Bone marrow (tissue), 2 donors: ENCODE measurements at regions not wholly inside any gene's neighbourhood (a gene's known extent, or its start where the extent isn't known, plus 50 kb on each side); places are given as distances from the start of the nearest gene placed in this dataset.

Source experiments
- DNase-seq, 2 donors: peaks; one replicate each; lab custom pipeline; 2025; lab: John Stamatoyannopoulos, UW

DNA sequence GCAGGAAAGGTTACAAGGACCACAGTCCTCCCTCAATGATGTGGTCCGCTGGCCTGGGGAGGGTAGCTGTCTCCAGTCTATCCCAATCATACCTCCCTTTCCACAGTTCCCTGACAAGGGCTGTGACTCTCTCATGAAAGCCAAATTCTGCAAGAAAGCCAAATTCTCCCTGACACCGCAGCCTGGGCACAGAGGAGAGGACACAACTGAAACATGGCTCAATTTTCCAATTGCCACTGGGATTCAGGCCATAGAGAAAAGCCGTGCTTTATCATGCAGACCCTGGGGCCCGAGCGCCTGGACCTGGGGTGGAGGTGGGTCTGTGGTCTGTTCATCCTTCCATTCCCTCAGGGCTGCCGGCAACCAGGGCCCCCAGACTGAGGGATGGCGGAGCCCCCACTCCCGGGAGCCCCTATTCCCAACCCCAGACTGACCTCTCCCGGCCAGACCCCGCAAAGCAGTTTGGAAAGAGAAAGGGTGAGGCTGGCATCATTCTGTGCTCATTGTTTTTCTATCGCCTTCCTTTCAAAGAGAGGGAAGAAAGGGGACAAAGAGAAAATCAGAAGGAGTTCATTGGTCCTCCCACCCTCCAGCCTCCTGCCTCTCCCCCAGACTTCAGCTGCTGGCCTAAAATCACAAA lies 239.5 kb downstream of the BUD13 start:
- DNase-seq = no peak

DNA sequence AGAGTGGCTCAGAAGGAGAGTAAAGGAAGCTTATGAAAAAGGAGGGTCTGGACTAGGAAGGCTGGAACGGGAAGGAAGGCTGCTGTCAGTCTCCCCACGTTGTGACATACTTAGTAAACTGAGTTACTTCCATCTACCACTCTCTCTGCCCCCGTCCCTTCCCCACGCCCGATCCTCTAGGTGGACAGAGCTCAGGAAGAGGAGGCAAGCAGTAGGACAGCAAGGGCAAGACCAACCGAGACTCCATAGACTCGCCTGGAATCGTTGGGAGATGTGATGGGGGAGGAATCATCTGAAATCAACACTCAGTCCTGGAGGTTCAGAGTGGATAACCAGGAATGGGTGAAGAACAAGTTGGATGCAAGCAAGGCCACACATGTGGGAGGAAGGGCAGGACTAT lies 240.7 kb downstream of the BUD13 start:
- DNase-seq = no peak

DNA sequence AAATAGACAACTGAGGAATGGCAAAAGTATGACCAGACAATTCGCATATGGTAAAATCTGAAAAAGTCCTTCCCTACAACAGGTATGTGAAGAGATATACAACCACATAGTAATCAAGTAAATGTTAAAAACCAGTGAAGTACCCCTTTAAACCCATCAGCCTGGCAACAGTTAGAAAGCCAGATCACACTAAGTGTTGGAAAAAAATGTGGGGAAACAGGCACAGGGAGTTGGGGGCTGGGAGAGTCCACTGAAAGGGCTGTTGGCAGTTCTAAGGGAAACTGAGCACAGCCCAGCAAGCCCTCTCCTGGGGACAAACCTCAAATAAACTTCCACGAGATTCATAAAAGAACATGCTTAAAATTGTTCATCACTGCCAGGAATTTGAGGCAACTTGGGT lies 242.1 kb downstream of the BUD13 start:
- no peak for DNase-seq

DNA sequence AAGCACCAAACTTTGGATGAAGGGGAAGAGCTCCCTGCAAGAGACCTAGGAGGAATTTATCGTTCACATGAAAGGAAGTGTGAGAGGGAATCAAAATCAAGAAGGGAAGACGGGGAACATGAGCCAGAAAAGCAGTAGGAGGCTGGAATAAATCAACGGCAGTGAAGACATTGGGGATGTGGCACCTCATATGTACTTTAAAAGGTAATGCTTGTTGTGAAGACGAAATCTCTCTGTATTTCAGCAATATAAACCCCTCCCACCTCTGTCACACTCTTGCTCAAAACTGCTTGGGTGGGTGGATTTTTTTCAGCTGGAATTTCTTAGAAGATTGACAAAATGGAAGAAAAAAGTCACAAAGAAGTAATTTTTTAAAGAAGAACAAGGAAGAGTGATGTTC lies 243.5 kb downstream of the BUD13 start:
- no peak for DNase-seq

DNA sequence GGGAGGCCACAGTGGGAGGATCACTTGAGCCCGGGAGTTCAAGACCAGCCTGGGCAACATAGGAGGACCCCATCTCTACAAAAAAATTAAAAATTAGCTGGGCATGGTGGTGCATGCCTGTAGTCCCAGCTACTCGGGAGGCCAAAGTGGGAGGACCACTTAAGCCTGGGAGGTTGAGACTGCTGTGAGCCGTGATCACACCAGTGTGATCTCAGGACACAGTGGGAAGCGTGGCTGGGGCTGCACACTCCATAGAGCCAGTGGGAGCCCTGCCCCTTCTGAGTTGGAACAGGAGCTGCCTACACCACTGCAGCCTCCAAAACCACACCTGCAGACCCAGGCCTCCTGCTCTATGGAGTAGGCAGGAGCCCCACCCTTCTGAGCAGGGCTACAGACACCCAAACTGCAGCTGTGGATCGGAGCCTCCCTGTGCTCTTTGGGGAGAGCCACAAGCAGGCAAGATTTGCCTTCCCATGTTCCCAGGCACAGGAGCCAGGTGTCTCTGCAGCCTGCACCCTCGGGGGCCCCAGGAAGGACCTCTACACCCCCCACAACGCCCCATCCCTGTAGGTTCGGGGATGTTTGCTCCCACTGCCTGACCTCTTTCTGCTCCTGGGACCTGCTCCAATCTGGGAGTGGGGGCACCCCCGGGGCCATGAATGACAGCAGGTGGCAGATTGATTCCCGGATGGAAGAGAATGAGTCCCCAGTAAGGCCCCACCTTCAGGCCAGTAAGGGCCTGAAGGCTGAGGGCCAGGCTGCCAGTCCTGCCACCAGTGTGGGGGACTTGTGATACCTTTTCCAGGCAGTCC lies 245.4 kb downstream of the BUD13 start:
- no peak for DNase-seq

DNA sequence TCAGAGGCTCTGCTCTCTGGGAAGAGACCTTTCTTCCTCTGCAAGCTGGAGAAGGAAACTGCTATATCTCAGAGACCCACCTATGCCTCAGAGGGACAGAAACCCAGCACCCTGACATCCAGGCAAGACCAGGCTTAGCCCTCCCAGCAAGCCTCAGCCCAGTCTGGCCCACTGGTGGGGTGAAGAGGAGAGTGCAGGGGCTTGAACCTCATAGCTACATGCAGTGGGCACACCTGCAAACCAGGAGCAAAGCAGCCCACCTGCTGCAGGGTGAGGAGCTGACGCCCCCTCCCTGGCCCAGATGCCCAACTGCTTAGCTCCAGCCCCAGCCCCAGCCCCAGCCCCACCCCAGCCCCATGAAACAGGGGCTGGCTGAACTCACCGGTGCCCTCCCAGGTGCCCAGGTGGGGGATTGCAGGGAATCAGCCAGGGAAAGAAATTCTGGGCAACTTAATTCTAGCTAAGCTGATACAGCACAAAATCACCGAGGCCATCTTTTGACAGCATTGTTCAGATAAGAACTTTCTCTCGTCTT lies 246.8 kb downstream of the BUD13 start:
- no peak for DNase-seq

DNA sequence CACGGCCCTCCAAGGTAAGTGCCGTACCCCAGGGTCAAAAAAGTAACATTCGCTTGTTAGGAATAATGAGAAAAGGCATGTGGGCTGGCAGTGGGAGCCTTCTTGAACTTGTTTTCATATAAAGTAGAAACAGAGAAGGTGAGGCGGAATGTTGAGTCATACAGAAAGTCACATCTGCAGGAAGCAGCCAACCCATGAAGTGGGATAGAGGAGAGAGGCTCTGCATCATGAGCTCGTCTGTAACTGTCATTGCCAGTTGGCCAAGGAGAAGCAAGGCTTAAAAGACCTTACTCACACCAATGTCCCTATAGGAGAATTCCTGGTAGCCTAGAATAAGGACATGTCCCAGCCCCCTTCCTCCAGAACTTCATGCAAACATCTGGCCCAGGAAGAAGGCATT lies 253.3 kb downstream of the BUD13 start:
- no peak for DNase-seq

DNA sequence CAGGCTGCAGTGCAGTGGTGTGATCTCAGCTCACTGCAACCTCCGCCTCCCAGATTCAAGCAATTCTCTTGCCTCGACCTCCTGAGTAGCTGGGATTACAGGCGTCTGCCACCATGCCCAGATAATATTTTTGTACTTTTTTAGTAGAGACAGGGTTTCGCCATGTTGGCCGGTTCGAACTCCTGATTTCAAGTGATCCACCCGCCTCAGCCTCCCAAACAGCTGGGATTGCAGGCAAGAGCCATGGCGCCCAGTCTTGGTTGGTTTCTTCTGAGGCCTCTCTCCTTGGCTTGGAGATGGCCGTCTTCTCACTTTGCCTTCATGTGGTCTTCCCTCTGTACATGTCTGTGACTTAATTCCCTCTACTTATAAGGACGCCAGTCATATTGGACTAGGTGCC lies 254.6 kb downstream of the BUD13 start:
- no peak for DNase-seq

DNA sequence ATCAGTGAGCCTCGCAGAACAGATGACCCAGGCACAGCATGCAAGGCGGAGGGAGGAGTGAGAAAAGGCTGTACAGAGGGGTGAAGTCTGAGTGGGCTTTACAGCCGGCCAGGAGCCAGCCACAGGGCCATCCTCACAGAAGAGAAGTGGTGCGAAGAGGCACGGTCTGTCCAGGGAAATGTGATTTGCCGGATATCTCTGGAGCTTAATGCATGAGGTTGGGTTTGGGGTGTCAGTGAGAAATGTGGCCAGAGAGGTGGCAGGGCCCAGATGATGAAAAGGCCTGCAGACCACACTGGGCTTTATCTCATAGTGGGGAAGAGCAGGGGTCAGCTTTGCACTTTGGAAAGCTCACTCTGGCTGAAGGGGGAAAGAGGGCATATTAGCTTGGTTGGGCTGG lies 255.2 kb downstream of the BUD13 start:
- no peak for DNase-seq

DNA sequence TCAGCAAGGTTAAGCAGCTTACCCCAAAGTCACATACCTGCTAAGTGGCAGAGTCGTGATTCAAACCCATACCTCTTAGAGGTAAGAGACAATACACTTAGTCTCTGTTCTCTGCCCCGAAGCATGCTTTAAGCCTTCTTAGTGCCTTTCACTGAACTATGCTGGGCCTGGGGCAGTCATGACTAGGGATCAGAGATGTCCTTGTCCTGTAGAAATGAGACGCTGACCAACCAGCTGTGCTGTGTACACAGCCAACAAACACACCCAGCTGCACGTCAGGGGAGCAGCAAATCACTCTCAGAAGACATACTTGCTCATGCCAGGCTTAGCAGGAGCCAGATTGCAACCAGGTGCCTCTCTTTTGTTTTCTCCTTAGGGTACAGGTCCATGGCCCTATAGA lies 255.7 kb downstream of the BUD13 start:
- no peak for DNase-seq

DNA sequence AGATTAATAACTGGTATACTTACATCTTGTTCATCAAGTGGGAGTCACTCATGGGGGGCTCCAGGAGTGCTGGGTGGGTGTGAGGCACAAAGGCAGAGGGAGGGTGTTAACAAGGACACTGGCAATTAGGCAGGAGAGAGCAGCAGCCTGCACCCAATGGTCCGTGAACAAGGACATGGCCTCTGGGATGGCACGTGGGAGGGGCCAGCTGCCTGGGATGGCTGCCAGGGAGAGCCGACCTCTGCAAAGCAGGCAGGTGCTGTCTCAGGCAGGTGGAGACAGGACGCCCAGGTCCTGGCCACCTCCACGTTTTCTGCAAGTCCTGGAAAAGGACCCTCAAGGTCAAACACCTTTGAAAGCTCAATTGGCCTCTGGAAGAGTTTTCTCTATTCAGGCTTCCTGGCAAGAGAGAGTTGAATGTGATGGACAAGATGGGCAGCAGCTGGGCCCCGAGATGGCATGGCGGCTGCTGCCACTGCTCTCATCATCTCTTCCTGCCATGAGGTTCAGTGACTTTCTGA lies 257.1 kb downstream of the BUD13 start:
- no peak for DNase-seq

DNA sequence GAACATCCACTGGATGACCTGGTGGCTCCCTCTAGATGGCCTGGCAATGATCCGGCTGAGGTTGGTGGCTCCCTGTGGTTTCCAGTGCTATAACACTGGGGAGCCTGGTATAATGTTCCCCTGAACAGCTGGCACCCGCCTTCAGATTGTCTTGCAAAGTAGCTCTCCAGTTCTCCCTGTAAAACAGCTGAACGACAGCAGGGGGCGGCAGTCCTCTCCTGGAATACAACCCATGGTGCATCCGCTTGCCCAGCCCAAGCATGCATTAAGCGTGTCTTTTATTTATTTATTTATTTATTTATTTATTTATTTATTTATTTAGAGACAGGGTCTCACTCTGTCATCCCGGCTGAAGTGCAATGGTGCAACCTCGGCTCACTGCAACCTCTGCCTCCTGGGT lies 258.9 kb downstream of the BUD13 start:
- peak in 1 of 2 donors; percentile 8 for DNase-seq

DNA sequence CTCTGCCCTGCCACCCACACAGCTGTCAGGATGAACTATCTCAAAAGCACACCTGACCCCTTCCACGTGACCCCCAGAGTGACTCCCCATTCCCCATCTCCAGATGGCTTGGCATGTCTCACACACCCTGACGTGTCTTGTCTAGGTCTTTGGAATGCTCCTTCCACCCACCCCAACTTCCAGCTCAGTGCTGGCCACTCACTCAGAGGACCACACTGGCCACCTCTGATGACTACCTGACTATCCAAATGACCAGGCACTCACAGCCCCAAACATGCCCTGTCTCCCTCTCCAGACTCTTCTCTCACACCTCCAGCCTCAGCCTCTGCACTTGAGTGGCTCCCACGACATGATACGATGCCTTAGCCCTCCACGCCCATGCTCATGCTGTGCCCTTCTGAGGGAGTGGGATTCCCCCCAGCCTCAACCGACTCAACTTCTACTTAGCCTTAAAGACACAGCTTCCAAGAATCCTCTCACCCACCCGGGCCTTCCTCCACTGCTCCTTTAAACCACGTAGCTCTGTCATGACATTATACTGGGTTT lies 259.4 kb downstream of the BUD13 start:
- DNase-seq = no peak

DNA sequence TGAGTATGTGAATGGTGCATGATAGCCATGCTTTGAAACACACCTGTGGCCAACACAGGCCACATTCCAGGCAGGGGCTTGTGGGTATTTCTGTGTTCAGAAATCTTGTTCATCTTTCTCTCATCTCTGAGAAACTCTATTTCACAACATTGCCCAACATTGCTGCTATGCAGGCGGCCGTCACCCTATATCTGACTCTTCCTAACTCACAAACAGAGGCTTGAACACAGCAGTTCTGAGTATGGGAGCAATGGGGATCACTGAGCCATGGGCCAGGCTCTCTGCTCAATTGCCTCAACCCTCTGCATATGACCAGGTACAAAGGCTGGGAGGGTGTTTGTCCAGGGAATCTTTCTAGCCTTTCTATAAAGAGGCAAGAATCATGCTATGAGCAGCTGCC lies 259.9 kb downstream of the BUD13 start:
- DNase-seq = no peak

DNA sequence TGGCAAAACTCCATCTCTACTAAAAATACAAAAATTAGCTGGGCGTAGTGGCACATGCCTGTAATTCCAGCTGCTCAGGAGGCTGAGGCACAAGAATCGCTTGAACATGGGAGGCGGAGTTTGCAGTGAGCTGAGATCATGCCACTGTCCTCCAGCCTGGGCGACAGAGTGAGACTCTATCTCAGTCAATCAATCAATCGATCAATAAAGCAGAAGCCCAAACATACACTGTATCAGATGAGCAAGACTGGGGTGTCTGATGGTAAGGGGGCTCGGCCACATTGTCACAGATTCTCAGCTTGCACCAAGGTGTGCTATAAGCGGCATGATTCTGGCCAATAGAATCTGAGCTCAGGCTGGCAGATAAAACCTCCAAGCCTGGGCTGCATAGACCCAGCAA lies 261.1 kb downstream of the BUD13 start:
- DNase-seq = no peak

DNA sequence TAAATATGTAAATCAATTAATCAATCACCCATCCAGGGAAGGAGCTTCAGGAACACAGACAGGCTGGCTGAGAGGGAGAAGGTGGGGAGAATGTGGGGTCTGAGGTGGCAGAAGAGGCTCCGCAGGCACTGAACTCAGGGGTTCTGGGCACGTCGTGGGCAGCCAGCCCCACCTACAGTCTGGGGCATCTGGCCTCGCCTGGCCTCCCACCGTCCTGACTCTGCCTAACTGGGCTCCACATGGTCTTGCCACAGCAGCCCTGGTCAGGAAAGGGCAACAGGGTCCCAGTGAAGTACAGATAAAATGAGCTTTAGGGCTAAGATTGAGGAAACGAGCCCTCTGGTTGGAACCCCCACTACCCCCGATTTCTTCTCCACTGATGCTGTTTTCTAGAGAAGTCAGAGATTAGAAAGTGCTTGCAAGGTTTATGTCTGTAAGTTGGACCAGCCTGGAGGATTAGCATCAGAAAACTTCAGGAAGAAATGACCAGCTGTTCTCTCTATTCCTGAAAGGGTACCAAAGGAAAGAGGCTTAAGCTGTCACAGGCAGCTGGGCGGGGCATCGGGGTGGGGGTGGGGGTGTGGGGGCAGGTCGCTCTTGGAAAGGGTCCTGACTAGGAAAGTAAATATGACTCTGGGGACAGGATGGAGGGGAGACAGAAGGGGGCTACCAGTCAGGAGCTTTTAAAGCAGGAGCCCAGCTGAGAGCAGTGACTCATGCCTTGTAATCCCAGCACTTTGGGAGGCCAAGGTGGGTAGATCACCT lies 261.7 kb downstream of the BUD13 start:
- no peak for DNase-seq

DNA sequence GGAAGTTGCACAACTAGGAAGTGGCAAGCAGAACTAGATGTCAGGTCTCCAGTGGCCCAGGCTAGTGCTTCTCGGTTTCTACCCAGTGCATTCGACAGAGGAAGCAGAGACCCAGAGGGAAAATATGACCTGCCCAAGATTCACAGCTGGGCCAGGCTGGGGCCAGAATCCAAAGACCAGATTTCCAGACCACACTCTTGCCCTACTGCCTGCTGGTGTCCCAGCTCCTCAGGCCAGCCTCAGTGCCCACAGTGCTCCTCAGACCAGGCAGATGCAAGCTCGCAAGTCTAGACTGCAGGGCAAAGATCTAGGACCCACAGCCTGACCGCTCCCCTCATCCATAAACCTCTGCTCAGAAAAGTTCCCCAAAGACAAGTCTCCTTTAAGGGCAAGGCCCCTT lies 262.6 kb downstream of the BUD13 start:
- DNase-seq = no peak

DNA sequence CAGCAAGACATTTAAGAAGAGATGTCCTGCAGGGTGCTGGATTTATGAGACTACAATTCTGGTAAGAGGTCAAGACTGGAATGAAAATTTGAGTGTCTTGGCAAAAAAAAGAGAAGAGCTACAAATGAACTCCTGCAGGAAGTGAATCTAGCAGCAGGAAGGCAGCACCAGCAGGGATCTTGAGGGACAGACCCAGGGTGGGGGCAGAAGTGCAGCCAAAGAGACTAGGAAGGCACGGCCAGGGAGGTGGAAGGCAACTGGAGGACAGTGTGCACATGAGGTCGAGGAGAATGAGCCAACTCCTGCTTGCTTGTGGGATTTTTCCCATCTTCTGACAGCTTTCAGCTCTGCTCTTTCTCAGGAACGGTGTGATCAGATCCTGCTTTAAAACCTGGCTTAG lies 263.2 kb downstream of the BUD13 start:
- DNase-seq = no peak

DNA sequence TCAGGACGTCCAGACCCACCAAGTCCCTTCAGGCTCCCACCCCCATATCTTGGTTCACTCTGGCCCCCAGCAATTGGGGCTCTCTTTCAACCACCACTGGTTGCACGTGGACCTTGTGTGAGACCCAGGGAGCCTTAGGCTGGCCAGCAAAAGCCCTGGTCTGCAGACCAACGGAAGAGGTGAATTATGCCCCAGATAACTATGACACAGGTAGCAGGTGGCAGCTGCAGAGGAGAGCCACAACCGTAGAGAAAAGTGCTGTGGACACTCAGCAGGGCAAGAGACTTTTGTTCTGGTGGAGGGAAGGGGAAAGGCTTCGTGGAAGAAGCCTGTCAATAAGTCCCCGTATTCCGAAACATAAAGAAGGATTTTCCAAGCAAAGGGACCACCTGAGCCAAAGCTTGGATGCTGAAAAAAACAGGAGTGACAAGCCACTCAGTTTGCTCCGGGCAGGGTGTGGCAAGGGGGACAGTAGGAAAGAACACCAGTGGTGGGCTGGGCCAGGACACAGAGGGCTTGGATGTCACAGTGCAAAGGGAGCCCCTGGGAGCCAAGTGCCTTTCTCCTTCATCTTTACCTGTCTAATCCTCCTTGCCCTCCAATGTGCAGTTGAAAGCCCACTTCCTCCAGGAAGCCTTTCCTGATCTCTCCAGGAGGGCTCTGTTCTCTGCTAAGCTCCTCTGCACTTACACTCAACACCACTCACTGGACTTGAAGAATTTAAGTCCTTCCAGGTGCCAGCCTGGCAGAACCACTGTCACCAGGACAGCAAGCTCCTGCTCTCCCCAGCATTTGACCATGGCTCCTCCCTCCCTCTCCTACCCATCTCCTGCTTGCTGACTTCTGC lies 264.7 kb downstream of the BUD13 start:
- no peak for DNase-seq

DNA sequence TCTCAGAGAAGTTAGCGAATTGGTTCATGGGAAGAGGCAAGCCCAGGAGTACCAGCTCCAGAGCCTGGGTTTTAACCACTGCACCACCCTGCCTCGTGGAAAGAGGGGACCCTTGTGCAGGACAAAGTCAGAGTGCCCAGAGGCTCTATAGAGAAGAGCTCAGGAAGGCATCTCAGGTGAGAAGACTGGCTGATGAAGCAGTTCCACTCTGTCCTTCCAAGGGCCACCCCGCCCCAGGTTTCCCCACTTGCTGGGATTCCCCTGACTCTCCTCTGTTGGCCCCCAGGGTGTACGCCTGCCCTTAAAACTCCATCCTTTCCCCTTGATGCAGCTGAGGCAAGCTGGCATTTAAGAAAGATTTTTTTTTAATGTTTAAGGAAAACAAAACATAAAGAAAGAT lies 265.8 kb downstream of the BUD13 start:
- no peak for DNase-seq

DNA sequence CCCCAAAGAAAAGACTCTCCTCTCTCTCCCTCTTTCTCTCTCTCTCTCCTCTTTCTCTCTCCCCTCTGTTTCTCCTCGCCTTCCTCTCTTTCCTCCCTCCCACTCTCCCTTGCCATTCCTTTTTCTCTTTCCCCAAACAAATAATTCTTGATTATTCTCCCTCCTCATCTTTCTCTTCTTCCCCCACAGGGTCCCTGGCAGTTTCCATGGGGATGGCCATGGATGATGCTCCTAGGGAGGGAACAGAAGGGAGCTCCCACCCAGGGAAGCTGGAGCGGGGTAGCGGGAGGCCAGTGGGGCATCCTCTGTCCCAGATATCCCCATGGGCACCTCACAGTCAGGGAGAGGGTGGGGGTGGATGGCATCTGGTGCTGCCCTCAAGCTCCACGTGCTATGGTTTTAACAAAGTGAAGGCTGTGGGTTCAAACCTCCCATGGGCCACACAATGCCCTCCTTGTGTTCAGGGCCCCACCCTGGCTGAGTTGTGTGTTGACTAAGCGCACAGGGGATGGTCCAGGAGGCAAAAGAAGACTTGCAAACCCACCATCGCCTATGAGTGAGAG lies 266.4 kb downstream of the BUD13 start:
- no peak for DNase-seq
